22Rv1 (cell line): ENCODE measurements at regions not wholly inside any gene's neighbourhood (a gene's known extent, or its start where the extent isn't known, plus 50 kb on each side); places are given as distances from the start of the nearest gene placed in this dataset.
"Not testable (repeated sequence)": the region's sequence is repeated elsewhere in the genome, so short reads cannot be mapped to it uniquely, and the experiment has no call there.

ENCODE experiments used
- H3K27ac ChIP-seq: fragments of 450-650 bp; 2 replicates; pipeline ENCODE4 v1.5.1; 2017
- ZFX ChIP-seq: fragments of 450-650 bp; IDR thresholded peaks from 2 replicates; pipeline ENCODE4 v1.6.1; 2017; ENCODE audit warnings: antibody characterized with exemption, borderline replicate concordance
- TF ChIP-seq, protein P1 (sequence below): fragments of 450-650 bp; IDR thresholded peaks from 2 replicates; pipeline ENCODE4 v1.5.1; 2017; ENCODE audit warnings: mild to moderate bottlenecking

DNA sequence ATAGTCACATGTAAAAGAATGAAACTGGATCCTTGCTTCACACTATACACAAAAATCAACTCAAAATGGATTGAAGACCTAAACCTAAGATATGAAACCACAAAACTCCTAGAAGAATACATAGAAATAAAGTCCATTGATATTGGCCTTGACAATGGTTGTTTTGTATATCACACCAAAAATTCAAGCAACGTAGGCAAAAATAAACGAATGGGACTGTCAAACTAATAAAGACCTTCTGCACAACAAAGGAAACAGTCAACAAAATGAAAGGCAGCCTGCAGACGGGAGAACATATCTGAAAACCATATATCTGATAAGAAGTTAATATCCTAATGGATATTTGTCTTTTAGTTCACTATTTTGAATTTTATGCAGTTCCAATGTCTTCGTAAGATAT, 292.3 kb upstream of the CNTN5 start:
- no peak overlapping the region for H3K27ac ChIP-seq
- TF ChIP-seq, protein P1, sequence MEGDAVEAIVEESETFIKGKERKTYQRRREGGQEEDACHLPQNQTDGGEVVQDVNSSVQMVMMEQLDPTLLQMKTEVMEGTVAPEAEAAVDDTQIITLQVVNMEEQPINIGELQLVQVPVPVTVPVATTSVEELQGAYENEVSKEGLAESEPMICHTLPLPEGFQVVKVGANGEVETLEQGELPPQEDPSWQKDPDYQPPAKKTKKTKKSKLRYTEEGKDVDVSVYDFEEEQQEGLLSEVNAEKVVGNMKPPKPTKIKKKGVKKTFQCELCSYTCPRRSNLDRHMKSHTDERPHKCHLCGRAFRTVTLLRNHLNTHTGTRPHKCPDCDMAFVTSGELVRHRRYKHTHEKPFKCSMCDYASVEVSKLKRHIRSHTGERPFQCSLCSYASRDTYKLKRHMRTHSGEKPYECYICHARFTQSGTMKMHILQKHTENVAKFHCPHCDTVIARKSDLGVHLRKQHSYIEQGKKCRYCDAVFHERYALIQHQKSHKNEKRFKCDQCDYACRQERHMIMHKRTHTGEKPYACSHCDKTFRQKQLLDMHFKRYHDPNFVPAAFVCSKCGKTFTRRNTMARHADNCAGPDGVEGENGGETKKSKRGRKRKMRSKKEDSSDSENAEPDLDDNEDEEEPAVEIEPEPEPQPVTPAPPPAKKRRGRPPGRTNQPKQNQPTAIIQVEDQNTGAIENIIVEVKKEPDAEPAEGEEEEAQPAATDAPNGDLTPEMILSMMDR: no peak
- no peak for TF ChIP-seq ZFX

DNA sequence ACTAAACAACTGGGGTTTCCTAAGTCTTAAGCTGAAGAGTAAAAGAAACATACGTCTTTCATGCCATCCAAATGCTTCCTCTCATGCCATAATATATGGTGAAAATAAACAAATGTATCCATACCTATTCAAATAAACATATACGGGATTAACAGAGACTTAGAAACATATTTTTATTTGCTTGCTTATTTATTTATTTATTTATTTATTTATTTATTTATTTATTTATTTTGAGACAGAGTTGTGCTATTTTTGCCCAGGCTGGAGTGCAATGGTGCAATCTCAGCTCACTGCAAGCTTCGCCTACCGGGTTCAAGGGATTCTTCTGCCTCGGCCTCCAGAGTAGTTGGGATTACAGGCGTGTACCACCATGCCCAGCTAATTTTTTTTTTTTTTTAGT, 291.6 kb upstream of the CNTN5 start:
- TF ChIP-seq ZFX: no peak
- TF ChIP-seq, protein P1: no peak
- no peak overlapping the region for H3K27ac ChIP-seq

DNA sequence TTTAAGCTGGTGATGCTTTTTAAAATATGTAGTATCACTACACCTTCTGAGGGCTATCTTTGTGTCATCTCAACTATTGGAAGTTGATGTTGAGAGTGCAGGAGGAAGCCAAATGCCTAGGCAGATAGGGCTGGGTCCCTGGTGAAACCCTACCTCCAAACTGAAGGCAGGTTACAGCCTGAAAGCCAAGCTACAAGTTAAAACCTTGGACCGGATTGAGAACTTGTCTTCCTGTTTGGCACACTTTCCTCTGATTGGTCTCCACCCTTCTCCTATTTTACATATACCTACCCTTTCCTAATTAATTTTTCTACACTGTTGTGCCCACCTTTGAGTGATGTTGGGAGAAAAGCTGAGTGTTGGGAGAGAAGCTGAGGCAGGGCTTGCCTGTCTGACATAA, 287.8 kb upstream of the CNTN5 start:
- H3K27ac ChIP-seq: no peak overlapping the region
- TF ChIP-seq, protein P1: no peak
- no peak for TF ChIP-seq ZFX

DNA sequence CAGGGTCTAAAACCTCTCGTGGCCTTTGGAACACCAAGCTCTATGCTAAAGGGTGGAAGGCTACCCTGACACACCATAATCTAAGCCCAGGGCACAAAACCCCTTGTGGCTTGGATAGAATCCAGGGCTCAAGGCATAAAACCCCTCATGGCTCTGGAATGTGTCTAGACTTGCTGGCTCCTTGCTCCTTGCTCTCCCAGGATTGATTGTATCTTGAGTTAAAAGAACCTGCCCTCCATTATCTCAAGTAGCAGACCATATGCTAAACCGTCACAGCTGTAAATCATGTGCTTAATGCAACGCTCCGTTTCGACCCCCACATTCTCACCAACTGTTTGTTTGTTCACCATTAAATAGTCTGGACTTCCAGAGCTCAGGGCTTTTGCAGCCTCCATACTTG, 287.4 kb upstream of the CNTN5 start:
- not testable (repeated sequence) for H3K27ac ChIP-seq

DNA sequence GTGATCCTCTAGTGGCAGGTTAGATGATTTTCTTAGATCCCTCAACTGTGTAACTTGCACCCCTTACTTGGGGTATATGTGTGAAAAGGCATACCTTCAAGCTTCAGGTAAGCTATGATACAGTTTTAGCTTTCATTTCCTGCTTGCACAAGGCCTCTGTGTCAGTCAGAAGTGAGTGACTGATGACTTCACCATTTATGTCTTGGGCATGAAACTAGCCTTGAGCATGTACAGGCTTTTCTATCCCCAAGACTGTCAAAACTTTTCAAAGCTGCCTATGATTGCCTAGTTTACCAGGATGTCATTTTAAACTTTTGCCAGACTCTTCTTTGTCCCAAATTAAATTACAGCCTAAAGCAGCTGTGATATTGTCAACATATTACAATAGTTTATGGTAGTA, 286.1 kb upstream of the CNTN5 start:
- peak overlapping the region; percentile 44 for H3K27ac ChIP-seq
- TF ChIP-seq ZFX: no peak
- TF ChIP-seq, protein P1: no peak

DNA sequence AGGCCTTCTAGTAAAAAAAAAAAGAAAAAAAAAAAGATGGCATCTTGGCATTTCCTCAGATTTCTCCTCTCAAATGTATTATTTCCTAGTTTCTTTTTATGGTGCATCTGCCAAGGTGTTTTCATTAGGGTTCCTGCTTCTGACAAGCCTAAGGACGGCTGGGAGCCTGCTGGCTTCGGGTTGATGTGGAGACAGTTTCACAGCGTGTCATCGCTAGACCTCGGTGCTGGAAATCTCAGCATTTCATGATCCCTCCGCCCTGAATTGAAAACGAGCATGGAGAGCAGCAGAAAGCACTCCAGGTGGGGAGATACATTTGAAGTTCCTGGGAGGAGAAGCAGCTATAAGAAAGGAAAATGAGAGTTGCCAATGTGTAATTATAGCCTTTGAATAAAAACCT, 283.9 kb upstream of the CNTN5 start:
- H3K27ac ChIP-seq: no peak overlapping the region
- TF ChIP-seq, protein P1: no peak
- TF ChIP-seq ZFX: no peak

DNA sequence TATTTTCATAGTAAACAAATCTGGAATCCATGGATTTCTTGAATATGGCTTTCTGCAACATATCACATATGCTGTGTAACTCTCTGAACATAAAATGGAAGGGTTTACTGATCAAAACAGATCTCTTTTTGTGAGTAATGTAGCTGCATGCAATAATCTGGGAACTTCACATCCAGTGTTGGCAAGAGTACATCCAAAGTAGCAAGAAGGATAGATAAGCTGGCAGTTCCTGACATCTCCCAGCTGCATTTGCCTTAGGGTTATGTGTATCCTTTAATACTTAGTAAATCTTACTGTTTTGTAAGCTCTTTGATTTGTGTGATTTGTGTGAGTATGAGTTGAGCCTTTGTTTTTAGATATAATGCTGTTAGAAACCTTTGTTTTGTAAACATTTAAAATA, 280.4 kb upstream of the CNTN5 start:
- TF ChIP-seq ZFX: no peak
- TF ChIP-seq, protein P1: no peak
- H3K27ac ChIP-seq: no peak overlapping the region

DNA sequence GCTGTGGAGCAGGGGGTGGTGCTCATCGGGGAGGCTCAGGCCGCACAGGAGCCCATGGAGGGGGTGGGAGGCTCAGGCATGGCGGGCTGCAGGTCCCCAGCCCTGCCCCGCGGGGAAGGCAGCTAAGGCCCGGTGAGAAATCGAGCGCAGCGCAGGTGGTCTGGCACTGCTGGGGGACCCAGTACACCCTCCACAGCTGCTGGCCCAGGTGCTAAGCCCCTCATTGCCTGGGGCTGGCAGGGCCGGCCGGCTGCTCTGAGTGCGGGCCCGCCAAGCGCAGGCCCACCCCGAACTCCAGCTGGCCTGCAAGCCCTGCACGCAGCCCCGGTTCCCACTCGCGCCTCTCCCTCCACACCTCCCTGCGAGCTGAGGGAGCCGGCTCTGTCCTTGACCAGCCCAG, 257.3 kb upstream of the CNTN5 start:
- H3K27ac ChIP-seq: not testable (repeated sequence)

DNA sequence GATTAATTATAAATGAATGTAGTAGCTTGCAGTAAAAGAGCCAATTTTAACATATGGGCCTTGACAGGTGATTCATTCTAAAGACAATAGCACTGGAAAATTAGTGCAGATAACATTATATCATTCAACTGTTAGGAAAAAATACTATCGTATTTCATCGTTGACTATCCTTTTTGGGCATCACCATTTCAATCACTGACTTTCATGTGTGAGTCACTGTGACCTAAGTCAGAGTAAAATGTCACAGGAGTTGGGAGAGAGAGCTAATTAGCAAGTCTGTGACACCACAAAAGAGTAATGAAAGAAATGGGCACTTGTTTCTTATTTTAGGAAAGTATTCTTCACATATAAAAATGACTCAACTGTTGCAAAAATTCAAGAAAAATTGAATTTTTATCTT, 253.8 kb upstream of the CNTN5 start:
- H3K27ac ChIP-seq: no peak overlapping the region
- TF ChIP-seq, protein P1: no peak
- no peak for TF ChIP-seq ZFX

DNA sequence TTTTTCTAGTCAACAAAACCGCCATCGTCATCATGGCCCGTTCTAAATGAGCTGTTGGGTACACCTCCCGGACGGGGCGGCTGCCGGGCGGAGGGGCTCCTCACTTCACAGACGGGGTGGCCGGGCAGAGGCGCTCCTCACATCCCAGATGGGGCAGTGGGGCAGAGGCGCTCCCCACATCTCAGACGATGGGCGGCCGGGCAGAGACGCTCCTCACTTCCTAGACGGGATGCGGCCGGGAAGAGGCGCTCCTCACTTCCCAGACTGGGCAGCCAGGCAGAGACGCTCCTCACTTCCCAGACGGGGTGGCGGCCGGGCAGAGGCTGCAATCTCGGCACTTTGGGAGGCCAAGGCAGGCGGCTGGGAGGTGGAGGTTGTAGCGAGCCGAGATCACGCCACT, 250.7 kb upstream of the CNTN5 start:
- H3K27ac ChIP-seq: not testable (repeated sequence)
